Urinary bladder (tissue), 3 donors: ENCODE measurements at regions not wholly inside any gene's neighbourhood (a gene's known extent, or its start where the extent isn't known, plus 50 kb on each side); places are given as distances from the start of the nearest gene placed in this dataset.
"Not testable (repeated sequence)": the region's sequence is repeated elsewhere in the genome, so short reads cannot be mapped to it uniquely, and the experiment has no call there.

Experiments used
- DNase-seq: peaks from one replicate; pipeline ENCODE4 v3.0.0-alpha.2; 2015; ENCODE audit errors: extremely low spot score
- H3K27ac ChIP-seq: one replicate; pipeline ENCODE4 v1.5.1; 2013; ENCODE audit warnings: low read depth, mild to moderate bottlenecking, moderate library complexity
- H3K36me3 ChIP-seq: one replicate; pipeline ENCODE4 v1.6.1; 2013; ENCODE audit warnings: mild to moderate bottlenecking, moderate library complexity; ENCODE audit not compliant: insufficient read depth
- H3K4me1 ChIP-seq: one replicate; pipeline ENCODE4 v1.6.1; 2013; ENCODE audit warnings: mild to moderate bottlenecking, moderate library complexity; ENCODE audit not compliant: insufficient read depth
- H3K4me3 ChIP-seq: one replicate; pipeline ENCODE4 v1.5.1; 2013; ENCODE audit warnings: low read depth, low read length
- WGBS: extraction: QIAGEN DNeasy Blood & Tissue Kit; methylation state at CpG from one replicate; pipeline ENCODE4 v1.1.7; 2013; 5-methylcytosine and 5-hydroxymethylcytosine counted together
- donor health status: healthy with polysubstance abuse.
- donor health status: healthy.

DNA sequence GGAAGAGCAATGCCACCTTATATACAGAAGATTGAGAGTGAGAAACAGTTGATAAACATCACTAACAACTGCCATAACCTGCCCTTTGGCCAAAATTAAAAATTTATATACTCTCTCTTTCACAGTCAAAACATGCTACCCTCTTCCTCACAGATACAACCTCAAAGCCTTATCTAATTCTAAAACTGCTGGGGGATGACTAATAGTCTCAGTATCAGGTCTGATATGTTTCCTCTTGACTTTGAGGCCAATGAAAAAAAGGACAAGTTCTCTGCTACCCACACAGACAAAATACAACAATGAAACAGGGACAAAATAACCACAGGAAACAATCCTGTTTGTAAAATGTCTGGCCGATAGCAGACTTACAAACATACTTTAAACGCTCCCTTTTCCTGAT lies 485.6 kb upstream of the NUDT12 start:
- WGBS: 74% methylated on average over 2 of the region's 2 CpGs

DNA sequence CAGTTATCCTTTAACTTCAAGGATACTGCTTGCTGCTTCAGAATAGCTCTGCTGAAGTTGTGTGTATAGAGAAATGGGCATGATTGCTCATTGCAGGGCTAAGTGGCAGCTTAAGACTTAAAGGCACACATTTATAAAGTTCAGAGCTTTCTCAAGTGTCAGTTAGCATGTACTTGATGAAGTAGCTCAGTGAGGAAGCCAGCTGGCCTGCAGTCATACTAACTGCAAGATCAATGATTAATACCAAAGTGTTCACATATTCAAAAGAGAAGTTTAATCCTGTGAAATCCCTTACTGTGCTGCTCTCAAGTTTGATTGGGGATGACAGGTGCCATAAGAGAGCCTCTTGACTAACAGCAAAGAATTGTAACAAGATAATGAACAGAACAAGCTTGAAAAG lies 483.4 kb upstream of the NUDT12 start:
- Histone ChIP-seq H3K4me3 (no peak overlapping the region), H3K27ac (no peak overlapping the region), H3K4me1 (no peaks in the 10 kb centered on the region), H3K36me3 (no peaks in the 10 kb centered on the region)
- DNase-seq: no peak

More for the DNA sequence above, 485.6 kb upstream of the NUDT12 start:
- Histone ChIP-seq H3K27ac (no peak overlapping the region), H3K36me3 (no peaks in the 10 kb centered on the region), H3K4me3 (no peak overlapping the region), H3K4me1 (no peaks in the 10 kb centered on the region)
- no peak for DNase-seq

DNA sequence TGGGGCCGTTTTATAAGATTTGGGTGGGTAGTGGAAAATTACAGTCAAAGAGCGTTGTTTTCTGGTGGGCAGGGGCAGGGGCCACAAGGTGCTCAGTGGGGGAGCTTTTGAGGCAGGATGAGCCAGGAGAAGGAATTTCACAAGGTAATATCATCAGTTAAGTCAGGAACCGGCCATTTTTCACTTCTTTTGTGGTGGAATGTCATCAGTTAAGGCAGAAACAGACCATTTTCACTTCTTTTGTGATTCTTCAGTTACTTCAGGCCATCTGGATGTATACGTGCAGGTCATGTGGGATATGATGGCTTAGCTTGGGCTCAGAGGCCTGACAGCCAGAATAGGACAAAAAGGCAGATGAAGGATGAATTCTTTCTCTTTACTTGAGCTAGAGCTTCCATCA lies 477.3 kb upstream of the NUDT12 start:
- WGBS: 79% methylated on average over 4 of the region's 4 CpGs
- DNase-seq, H3K36me3 ChIP-seq, H3K4me3 ChIP-seq, H3K4me1 ChIP-seq, H3K27ac ChIP-seq: not testable (repeated sequence)

DNA sequence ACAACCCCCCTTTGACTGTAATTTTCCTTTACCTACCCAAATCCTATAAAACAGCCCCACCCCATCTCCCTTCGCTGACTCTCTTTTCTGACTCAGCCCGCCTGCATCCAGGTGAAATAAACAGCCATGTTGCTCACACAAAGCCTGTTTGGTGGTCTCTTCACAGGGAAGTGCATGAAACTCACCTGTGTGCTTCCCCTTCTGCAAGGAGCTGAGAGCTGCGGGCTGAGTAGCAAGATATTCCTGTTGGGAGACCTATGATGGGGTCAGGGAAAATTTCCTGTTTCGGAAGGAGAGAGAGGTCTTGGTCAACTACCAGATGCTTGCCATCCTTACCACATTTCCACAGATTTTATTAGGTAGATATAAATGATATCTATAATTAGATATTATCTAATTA lies 474.5 kb upstream of the NUDT12 start:
- 87% methylated on average over 4 of the region's 4 CpGs for WGBS
- not testable (repeated sequence) for H3K4me3 ChIP-seq, H3K36me3 ChIP-seq, H3K27ac ChIP-seq, DNase-seq, H3K4me1 ChIP-seq

DNA sequence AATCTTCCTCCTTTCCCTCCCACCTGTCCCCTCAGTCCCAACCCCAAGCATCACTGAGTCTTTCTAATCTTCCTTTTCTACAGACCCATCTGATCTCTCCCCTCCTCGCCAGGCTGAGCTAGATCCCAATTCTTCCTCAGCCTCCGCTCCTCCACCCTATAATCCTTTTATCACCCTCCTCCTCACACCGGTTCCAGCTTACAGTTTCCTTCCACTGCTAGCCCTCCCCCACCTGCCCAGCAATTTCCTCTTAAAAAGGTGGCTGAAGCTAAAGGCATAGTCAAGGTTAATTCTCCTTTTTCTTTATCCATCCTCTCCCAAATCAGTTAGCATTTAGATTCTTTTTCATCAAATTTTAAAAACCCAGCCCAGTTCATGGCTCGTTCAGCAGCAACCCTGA lies 470.6 kb upstream of the NUDT12 start:
- H3K27ac ChIP-seq, H3K36me3 ChIP-seq, H3K4me3 ChIP-seq, DNase-seq, H3K4me1 ChIP-seq: not testable (repeated sequence)
- 46% methylated on average over 4 of the region's 4 CpGs for WGBS

DNA sequence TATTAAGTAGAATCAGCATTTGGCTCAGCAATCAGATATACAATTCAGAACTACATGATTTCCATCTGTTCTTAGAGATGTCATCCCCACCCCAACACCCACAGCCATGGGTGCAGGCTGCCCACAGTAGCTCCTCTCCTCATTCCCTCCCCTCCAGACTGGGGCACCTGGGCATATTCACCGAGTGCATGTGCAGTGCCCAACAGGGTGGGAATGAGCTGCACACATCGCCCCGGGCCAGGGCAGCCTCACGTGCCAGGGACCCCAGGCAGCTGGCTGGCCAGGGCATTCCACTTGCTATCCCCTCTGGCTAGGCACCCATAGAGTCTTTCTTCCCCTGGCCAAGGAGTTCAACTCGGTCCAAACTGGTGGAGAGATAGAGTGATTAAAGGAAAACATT lies 461.9 kb upstream of the NUDT12 start:
- WGBS: 85% methylated on average over 5 of the region's 5 CpGs

DNA sequence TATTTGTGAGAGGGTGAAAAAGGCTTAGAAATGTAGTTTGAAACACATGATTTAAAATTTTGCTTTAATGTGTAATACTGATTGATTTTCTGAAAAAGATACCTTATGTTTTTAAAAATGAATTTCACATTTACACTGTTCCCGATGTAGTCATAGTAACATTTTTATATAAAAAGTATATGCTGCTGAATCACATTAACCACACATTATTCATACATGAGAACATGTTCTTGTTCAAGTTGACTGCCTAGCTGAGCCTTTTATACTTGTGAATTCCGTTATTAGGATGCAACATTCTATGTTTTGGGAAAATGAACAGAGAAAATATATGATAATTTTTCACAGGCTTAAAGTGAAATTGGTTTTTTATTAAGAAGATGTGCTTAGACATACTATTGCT lies 461.1 kb upstream of the NUDT12 start:
- Histone ChIP-seq H3K4me1 (no peaks in the 10 kb centered on the region), H3K36me3 (no peaks in the 10 kb centered on the region), H3K4me3 (no peak overlapping the region), H3K27ac (no peak overlapping the region)
- WGBS: 84% methylated on average over 2 of the region's 2 CpGs
- no peak for DNase-seq

More for the DNA sequence above, 461.9 kb upstream of the NUDT12 start:
- H3K4me3 ChIP-seq: no peak overlapping the region
- no peak for DNase-seq
- H3K36me3 ChIP-seq: no peaks in the 10 kb centered on the region
- H3K4me1 ChIP-seq: no peaks in the 10 kb centered on the region
- no peak overlapping the region for H3K27ac ChIP-seq

DNA sequence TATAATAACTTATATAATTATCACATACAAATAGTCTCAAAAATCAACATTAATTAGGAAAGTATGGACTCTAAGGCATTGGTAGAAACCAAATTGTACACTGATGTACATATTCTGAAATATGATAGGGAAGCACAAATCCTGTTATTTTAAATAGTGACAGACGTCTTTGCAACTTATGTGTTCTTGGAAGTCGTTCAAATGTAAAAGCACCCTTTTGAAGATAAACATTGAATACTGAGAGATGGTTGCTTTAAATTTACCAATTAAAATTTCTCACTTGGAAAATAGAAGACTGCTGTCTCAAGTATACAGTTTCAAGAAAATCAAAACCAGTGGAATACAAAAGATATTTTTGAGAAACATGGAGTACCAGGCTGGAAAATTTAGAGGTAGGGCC lies 457.4 kb upstream of the NUDT12 start:
- DNase-seq: no peak
- H3K27ac ChIP-seq: no peak overlapping the region
- H3K4me3 ChIP-seq: no peak overlapping the region
- WGBS: 74% methylated on average over 2 of the region's 2 CpGs
- no peaks in the 10 kb centered on the region for H3K36me3 ChIP-seq
- no peaks in the 10 kb centered on the region for H3K4me1 ChIP-seq

DNA sequence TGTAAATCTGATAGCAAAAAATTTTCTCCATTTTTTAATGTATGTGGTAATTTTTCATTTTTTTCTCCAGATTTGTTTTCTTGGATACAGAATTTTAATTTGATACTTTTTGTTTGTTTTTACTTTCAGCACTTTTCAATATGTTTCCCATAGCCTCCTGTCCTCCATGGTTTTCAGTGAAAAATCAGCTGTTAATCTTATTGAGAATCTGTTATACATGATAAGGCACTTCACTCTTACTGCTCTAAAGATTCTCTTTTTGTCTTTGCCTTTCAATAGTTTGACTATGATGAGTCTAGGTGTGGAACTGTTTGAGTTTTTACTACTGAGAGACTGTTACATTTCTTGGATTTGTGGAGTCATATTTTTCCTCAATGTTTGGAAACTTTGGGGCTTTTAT lies 455.7 kb upstream of the NUDT12 start:
- H3K4me3 ChIP-seq: no peak overlapping the region
- DNase-seq: no peak

DNA sequence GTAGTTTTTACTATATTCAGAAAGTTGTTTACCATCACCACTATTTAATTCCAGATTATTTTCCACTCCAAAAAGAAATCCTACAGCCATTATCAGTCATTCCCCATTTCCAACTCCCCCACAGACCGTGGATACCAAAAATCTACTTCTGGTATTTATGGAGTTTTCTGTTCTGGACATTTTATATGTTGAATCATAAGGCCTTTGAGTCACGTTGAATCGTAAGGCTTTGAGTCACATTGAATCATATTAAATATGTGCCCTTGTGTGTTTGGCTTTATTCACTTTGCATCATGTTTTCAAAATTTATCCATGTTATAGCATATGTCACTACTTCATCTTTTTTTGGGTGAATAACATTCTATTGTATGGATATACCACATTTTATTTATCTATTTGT lies 454.1 kb upstream of the NUDT12 start:
- Histone ChIP-seq H3K36me3 (no peaks in the 10 kb centered on the region), H3K27ac (no peak overlapping the region), H3K4me3 (no peak overlapping the region), H3K4me1 (no peaks in the 10 kb centered on the region)
- DNase-seq: no peak
- WGBS: 85% methylated on average over 3 of the region's 3 CpGs

More for the DNA sequence above, 455.7 kb upstream of the NUDT12 start:
- no peaks in the 10 kb centered on the region for H3K36me3 ChIP-seq
- H3K27ac ChIP-seq: no peak overlapping the region
- H3K4me1 ChIP-seq: no peaks in the 10 kb centered on the region

DNA sequence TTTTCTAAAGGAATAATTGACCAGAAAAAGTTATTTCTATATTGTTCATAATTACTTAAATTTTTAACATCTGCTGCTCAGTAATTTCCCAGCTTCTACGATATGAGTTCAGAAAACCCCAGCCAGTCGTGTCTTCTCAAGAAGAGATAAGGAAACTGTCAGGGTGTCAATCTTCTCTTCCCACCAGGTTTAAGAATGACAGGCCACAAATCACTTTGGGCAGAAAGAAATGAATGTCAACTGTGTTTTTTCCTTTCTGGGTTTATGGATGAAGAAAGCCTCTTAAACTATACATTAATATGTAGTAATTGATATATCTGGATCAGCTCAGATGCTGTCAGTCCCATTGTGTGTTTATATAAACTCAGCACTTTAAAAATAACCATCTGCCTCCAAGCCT lies 453.2 kb upstream of the NUDT12 start:
- no peak for DNase-seq
- WGBS: 60% methylated on average over 2 of the region's 2 CpGs
- H3K36me3 ChIP-seq: no peaks in the 10 kb centered on the region
- no peak overlapping the region for H3K4me3 ChIP-seq
- no peak overlapping the region for H3K27ac ChIP-seq
- H3K4me1 ChIP-seq: no peaks in the 10 kb centered on the region

DNA sequence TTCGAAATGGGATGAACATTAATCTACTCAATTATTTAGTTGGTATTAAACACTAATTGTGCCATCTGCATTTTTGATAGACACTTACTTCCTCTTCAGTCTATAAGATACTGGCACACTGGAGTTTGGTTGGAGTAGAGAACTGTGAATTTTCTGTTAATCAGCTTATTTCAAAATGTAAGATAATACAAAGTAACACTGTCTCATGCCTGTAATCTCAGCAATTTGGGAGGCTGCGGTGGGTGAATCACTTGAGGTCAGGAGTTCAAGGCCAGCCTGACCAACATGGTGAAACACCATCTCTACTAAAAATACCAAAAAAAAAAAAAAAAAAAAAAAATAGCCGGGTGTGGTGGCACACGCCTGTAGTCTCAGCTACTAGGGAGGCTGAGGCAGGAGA lies 440.2 kb upstream of the NUDT12 start:
- H3K27ac ChIP-seq, DNase-seq, H3K4me1 ChIP-seq, H3K36me3 ChIP-seq, H3K4me3 ChIP-seq: not testable (repeated sequence)
- 82% methylated on average over 4 of the region's 4 CpGs for WGBS

DNA sequence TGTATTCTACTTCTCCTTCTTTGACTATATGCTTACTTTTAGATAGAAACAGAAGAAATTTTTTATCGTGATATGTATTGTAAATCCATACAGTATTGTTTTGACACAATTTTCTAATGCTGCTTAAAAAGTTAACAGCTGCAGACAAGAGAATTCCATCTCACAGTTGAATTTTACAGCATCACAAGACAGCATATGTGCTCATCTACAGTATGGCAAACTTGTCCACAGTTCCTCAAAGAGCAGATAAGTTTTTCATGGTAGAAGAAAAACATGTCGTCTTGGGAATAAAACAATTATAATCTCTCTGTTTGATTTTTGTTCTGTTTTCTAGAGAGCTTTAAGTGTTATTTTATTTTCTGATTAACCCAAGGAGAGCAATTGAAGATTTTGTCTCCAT lies 438.5 kb upstream of the NUDT12 start:
- Histone ChIP-seq H3K4me3 (no peak overlapping the region), H3K36me3 (no peaks in the 10 kb centered on the region), H3K4me1 (no peaks in the 10 kb centered on the region), H3K27ac (no peak overlapping the region)
- 60% methylated on average over 2 of the region's 2 CpGs for WGBS
- no peak for DNase-seq

DNA sequence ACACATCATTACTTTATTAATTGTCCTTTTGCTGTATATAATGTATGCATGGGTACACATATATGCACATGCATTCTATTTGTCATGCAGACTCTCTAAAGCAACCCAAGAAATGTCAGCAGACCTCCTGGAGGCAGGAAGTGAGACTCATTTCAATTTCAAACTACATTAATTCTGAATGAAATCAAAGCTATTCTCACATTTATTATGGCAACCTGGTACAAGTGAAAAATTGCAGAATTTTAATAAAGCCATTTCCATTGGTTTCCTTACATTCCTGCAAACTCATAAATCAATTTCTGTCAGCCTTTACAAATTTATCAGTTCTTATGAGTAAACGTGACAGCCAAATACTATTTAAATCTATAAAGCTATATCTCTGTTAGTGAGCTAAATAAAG lies 430.4 kb upstream of the NUDT12 start:
- whole genome bisulfite sequencing: 38% methylated on average over 1 of the region's 1 CpG
- Histone ChIP-seq H3K36me3 (no peaks in the 10 kb centered on the region), H3K27ac (no peak overlapping the region), H3K4me3 (no peak overlapping the region), H3K4me1 (no peaks in the 10 kb centered on the region)
- DNase-seq: no peak

DNA sequence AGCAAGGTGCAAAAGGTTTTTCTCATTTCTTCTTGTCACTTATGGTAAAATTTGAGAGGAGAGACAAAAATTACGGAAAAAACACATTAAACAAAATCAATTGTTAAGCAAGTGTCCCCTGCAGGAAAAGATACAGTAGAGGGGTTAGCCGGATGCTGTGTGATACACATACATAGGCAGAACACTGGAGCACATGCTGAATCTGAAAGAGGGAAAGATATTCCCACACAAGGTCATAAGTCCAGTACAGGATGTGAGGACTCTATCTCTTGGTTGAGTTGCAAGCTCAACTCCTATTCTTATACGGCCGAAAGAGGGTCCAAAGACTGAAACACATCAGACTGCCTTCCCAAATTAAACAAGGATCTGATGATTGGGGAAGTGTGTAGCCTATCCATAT lies 427.5 kb upstream of the NUDT12 start:
- Histone ChIP-seq H3K27ac (no peak overlapping the region), H3K4me3 (no peak overlapping the region), H3K36me3 (no peaks in the 10 kb centered on the region), H3K4me1 (no peaks in the 10 kb centered on the region)
- WGBS: 89% methylated on average over 4 of the region's 4 CpGs
- DNase-seq: no peak
